ENCODE measurements at regions not wholly inside any gene's neighbourhood (a gene's known extent, or its start where the extent isn't known, plus 50 kb on each side); places are given as distances from the start of the nearest gene placed in this dataset.
"Not testable (repeated sequence)": the region's sequence is repeated elsewhere in the genome, so short reads cannot be mapped to it uniquely, and the experiment has no call there.

- DNase-seq (ENCODE audit: low spot score), result no peak
Measured at GRCh38 chr1:242813490-242814091, 289.1 kb upstream of the PLD5 start.

- no peak for DNase-seq (ENCODE audit: low spot score)
Measured at GRCh38 chr1:242811092-242811840, 286.8 kb upstream of the PLD5 start.

GRCh38 chr1:242806324-242806723, 281.8 kb upstream of the PLD5 start:
- DNase-seq (ENCODE audit: low spot score), result no peak

GRCh38 chr1:242805360-242805759, 280.9 kb upstream of the PLD5 start:
- not testable (repeated sequence) for DNase-seq (ENCODE audit: low spot score)

- no peak for DNase-seq (ENCODE audit: low spot score)
Measured at GRCh38 chr1:242802973-242803372, 278.5 kb upstream of the PLD5 start.

GRCh38 chr1:242800521-242800920, 276.0 kb upstream of the PLD5 start:
- DNase-seq (ENCODE audit: low spot score), result no peak

GRCh38 chr1:242797856-242798255, 273.4 kb upstream of the PLD5 start:
- DNase-seq (ENCODE audit: low spot score), result no peak

- no peak for DNase-seq (ENCODE audit: low spot score)
Measured at GRCh38 chr1:242788771-242789170, 264.3 kb upstream of the PLD5 start.

GRCh38 chr1:242787968-242788367, 263.5 kb upstream of the PLD5 start:
- no peak for DNase-seq (ENCODE audit: low spot score)

- DNase-seq (ENCODE audit: low spot score), result peak; percentile 21
Measured at GRCh38 chr1:242784807-242785206, 260.3 kb upstream of the PLD5 start.

- DNase-seq (ENCODE audit: low spot score), result peak; percentile 24
Measured at GRCh38 chr1:242784084-242784483, 259.6 kb upstream of the PLD5 start.

GRCh38 chr1:242774256-242774655, 249.8 kb upstream of the PLD5 start:
- DNase-seq (ENCODE audit: low spot score), result no peak

GRCh38 chr1:242770366-242770765, 245.9 kb upstream of the PLD5 start:
- no peak for DNase-seq (ENCODE audit: low spot score)

- no peak for DNase-seq (ENCODE audit: low spot score)
Measured at GRCh38 chr1:242764161-242764560, 239.7 kb upstream of the PLD5 start.

- DNase-seq (ENCODE audit: low spot score), result no peak
Measured at GRCh38 chr1:242761556-242761955, 237.1 kb upstream of the PLD5 start.

- DNase-seq (ENCODE audit: low spot score), result no peak
Measured at GRCh38 chr1:242754926-242755325, 230.4 kb upstream of the PLD5 start.

GRCh38 chr1:242754125-242754524, 229.6 kb upstream of the PLD5 start:
- no peak for DNase-seq (ENCODE audit: low spot score)

- no peak for DNase-seq (ENCODE audit: low spot score)
Measured at GRCh38 chr1:242747233-242747632, 222.7 kb upstream of the PLD5 start.

- no peak for DNase-seq (ENCODE audit: low spot score)
Measured at GRCh38 chr1:242745079-242745478, 220.6 kb upstream of the PLD5 start.

GRCh38 chr1:242743983-242744780, 219.7 kb upstream of the PLD5 start:
- no peak for DNase-seq (ENCODE audit: low spot score)

- no peak for DNase-seq (ENCODE audit: low spot score)
Measured at GRCh38 chr1:242738702-242739645, 214.5 kb upstream of the PLD5 start.

- no peak for DNase-seq (ENCODE audit: low spot score)
Measured at GRCh38 chr1:242736611-242737010, 212.1 kb upstream of the PLD5 start.
